ENCODE measurements at regions not wholly inside any gene's neighbourhood (a gene's known extent, or its start where the extent isn't known, plus 50 kb on each side); places are given as distances from the start of the nearest gene placed in this dataset.

GRCh38 chr18:70720607-70721006 lies 431.8 kb downstream of the SOCS6 start:
- DNase-seq (ENCODE audit: low spot score in 2 of 2) = no peak
- Histone ChIP-seq H3K27ac (no peak overlapping the region), H3K4me1 (no peaks in the 10 kb centered on the region), H3K4me3 (no peak overlapping the region), H3K27me3 (no peaks in the 10 kb centered on the region), H3K9me3 (peaks cover 0 to 9% (median 0%) of the 10 kb centered on the region in 4 donors), H3K36me3 (no peaks in the 10 kb centered on the region)
- TF ChIP-seq EP300 (IDR thresholded peaks at IDR 0.05) = no peak
- TF ChIP-seq POLR2A (IDR thresholded peaks at IDR 0.05) = no peak
- no peak for TF ChIP-seq CTCF (IDR thresholded peaks at IDR 0.05)
- WGBS, 2 donors = 75 to 79% methylated on average over 5 of the region's 5 CpGs

GRCh38 chr18:70709720-70710119 lies 420.9 kb downstream of the SOCS6 start:
- DNase-seq (ENCODE audit: low spot score in 2 of 2) = no peak
- Histone ChIP-seq H3K36me3 (no peaks in the 10 kb centered on the region), H3K4me1 (no peaks in the 10 kb centered on the region), H3K27me3 (no peaks in the 10 kb centered on the region), H3K9me3 (no peaks in the 10 kb centered on the region), H3K27ac (no peak overlapping the region), H3K4me3 (no peak overlapping the region)
- no peak for TF ChIP-seq EP300 (IDR thresholded peaks at IDR 0.05)
- TF ChIP-seq POLR2A (IDR thresholded peaks at IDR 0.05) = no peak
- no peak for TF ChIP-seq CTCF (IDR thresholded peaks at IDR 0.05)
- 86 to 88% methylated on average over 3 of the region's 3 CpGs for WGBS, 2 donors

- 46 to 54% methylated on average over 4 of the region's 4 CpGs for WGBS, 2 donors
- Histone ChIP-seq H3K4me1 (no peaks in the 10 kb centered on the region), H3K36me3 (no peaks in the 10 kb centered on the region), H3K9me3 (no peaks in the 10 kb centered on the region), H3K27ac (no peak overlapping the region), H3K4me3 (no peak overlapping the region), H3K27me3 (no peaks in the 10 kb centered on the region)
- DNase-seq (ENCODE audit: low spot score in 2 of 2) = no peak
- TF ChIP-seq EP300 (IDR thresholded peaks at IDR 0.05) = no peak
- TF ChIP-seq CTCF (IDR thresholded peaks at IDR 0.05) = no peak
- no peak for TF ChIP-seq POLR2A (IDR thresholded peaks at IDR 0.05)
Measured at GRCh38 chr18:70709144-70709543, 420.3 kb downstream of the SOCS6 start.

GRCh38 chr18:70705831-70706416 lies 417.1 kb downstream of the SOCS6 start:
- Histone ChIP-seq H3K36me3 (no peaks in the 10 kb centered on the region), H3K27ac (no peak overlapping the region), H3K27me3 (no peaks in the 10 kb centered on the region), H3K4me1 (no peaks in the 10 kb centered on the region), H3K4me3 (no peak overlapping the region), H3K9me3 (no peaks in the 10 kb centered on the region)
- DNase-seq (ENCODE audit: low spot score in 2 of 2) = no peak
- TF ChIP-seq CTCF (IDR thresholded peaks at IDR 0.05) (no peak), EP300 (IDR thresholded peaks at IDR 0.05) (no peak), POLR2A (IDR thresholded peaks at IDR 0.05) (no peak)
- 56 to 57% methylated on average over 3 of the region's 3 CpGs for WGBS, 2 donors

- H3K36me3 ChIP-seq = no peaks in the 10 kb centered on the region
- no peak overlapping the region for H3K4me3 ChIP-seq
- no peak for DNase-seq (ENCODE audit: low spot score in 2 of 2)
- no peak overlapping the region for H3K27ac ChIP-seq
- no peak for TF ChIP-seq EP300 (IDR thresholded peaks at IDR 0.05)
- TF ChIP-seq CTCF (IDR thresholded peaks at IDR 0.05) = no peak
- TF ChIP-seq POLR2A (IDR thresholded peaks at IDR 0.05) = no peak
- no peaks in the 10 kb centered on the region for H3K4me1 ChIP-seq
- no peaks in the 10 kb centered on the region for H3K9me3 ChIP-seq
- no peaks in the 10 kb centered on the region for H3K27me3 ChIP-seq
Measured at GRCh38 chr18:70700496-70700895, 411.7 kb downstream of the SOCS6 start.

Measured in tibial nerve (tissue), 4 donors.